SJCRH30 (cell line): ENCODE measurements at regions not wholly inside any gene's neighbourhood (a gene's known extent, or its start where the extent isn't known, plus 50 kb on each side); places are given as distances from the start of the nearest gene placed in this dataset.
A peak's percentile ranks its signal among the peaks of the same experiment; 100 is the strongest.
"Not testable (repeated sequence)": the region's sequence is repeated elsewhere in the genome, so short reads cannot be mapped to it uniquely, and the experiment has no call there.

Experiments used
- DNase-seq, 2 experiments: peaks; one replicate each; pipeline ENCODE4 v3.0.0-alpha.2; 2015 to 2020
- H3K27ac ChIP-seq: fragments of 250-450 bp; sonication (Bioruptor Pico); 2 replicates; pipeline ENCODE4 v1.5.1; 2020; ENCODE audit warnings: mild to moderate bottlenecking, moderate library complexity
- H3K27me3 ChIP-seq: fragments of 250-450 bp; sonication (Bioruptor Pico); 2 replicates; pipeline ENCODE4 v1.5.1; 2020; ENCODE audit warnings: mild to moderate bottlenecking, moderate library complexity
- H3K36me3 ChIP-seq: fragments of 250-450 bp; sonication (Bioruptor Pico); 2 replicates; pipeline ENCODE4 v1.5.1; 2020; ENCODE audit warnings: mild to moderate bottlenecking, moderate library complexity
- H3K4me1 ChIP-seq: fragments of 250-450 bp; sonication (Bioruptor Pico); 2 replicates; pipeline ENCODE4 v1.5.1; 2020; ENCODE audit warnings: mild to moderate bottlenecking, moderate library complexity
- H3K4me3 ChIP-seq: fragments of 250-450 bp; sonication (Bioruptor Pico); 2 replicates; pipeline ENCODE4 v1.5.1; 2020; ENCODE audit warnings: mild to moderate bottlenecking, moderate library complexity
- H3K9me3 ChIP-seq: fragments of 250-450 bp; sonication (Bioruptor Pico); replicated peaks from 2 replicates; pipeline ENCODE4 v1.5.1; 2020; ENCODE audit warnings: mild to moderate bottlenecking, moderate library complexity

DNA sequence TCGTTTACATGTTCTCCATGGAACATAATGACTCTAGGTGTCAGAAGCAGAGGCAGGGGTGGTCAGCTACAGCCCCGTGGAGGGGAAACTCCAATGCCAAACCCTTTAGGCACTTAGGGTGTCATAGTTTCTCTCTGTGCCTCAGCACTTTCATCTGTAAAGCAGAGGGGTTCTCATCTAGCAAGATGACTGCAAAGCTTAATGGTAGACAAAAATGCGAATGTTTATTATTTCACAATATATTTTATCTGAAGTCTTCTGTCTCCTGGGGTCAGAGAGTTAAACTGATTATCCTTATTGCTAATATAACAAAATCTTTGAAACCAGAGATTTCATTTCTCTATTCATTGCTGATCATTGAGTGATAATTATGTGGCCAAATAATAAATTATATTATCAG lies 522.5 kb downstream of the TSN start:
- no peaks in the 10 kb centered on the region for H3K27me3 ChIP-seq
- H3K9me3 ChIP-seq = no peaks in the 10 kb centered on the region
- DNase-seq = no peak
- no peak overlapping the region for H3K4me3 ChIP-seq
- H3K4me1 ChIP-seq = no peaks in the 10 kb centered on the region
- no peaks in the 10 kb centered on the region for H3K36me3 ChIP-seq
- no peak overlapping the region for H3K27ac ChIP-seq

DNA sequence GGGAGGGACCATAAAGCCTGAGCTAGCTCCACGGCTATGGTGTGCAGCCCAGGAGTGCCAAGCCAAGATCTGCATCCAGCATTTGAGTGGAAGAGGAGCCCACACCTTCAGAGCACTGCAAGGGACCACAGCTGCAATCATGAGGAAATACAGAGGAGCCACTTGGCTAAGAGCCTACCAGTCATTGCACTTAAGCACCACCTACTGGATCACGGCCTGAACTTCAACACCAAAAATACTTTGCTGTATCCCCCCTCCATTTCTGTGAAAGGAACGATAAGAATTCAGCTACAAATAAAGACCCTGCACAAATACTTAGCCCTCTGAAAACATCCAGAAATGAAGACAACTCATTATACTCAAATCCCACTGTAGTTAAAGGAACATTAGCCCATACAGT lies 545.3 kb downstream of the TSN start:
- no peaks in the 10 kb centered on the region for H3K36me3 ChIP-seq
- H3K27me3 ChIP-seq = 0 out of 2 replicates have a peak, but pooled peaks cover 4% of the 10 kb centered on the region
- H3K4me3 ChIP-seq = no peak overlapping the region
- DNase-seq = peak in 1 of 2 experiments; percentile 9
- H3K9me3 ChIP-seq = 0 out of 2 replicates have a peak, but pooled peaks cover 3% of the 10 kb centered on the region
- no peak overlapping the region for H3K27ac ChIP-seq
- no peaks in the 10 kb centered on the region for H3K4me1 ChIP-seq

DNA sequence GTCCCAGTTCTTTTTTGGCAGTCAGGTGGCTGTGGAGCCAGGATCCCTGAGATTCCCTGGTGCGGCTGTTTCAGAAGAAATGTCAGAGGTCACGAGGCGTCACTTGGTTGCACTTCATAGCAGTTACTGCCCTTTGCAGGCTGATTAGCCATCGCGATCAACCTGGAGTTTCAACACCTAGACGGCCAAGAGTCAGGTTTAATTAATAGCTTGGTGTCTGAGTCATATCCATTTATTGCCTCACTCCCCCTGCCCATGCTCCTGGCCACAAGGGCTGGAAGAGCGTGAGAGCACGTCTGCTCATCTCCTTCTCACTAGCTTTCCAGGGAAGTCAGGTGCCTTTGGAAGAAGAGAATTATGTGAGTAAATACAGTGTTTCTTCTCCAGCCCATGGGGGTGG lies 552.3 kb downstream of the TSN start:
- no peaks in the 10 kb centered on the region for H3K36me3 ChIP-seq
- H3K9me3 ChIP-seq = no peaks in the 10 kb centered on the region
- H3K27me3 ChIP-seq = no peaks in the 10 kb centered on the region
- no peaks in the 10 kb centered on the region for H3K4me1 ChIP-seq
- no peak for DNase-seq
- H3K27ac ChIP-seq = no peak overlapping the region
- no peak overlapping the region for H3K4me3 ChIP-seq

DNA sequence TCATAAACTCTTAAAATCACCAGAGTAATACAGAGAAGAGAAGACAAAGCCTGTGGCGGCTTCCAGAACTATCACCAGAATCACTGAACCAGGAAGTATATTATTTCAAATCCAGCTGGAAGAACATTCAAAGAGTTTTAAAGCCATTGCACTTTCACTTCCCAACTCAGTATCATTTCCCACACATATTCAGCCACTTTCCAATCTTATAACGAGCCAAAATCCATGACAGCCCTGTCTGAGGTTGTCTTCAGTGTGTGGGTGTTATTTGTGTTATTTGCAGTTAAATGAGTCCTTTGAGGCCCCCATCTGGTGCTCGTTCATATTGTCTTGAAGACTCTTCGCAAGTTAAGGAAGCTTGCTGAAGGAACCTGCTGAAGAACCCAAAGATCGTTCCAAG lies 559.9 kb downstream of the TSN start:
- no peaks in the 10 kb centered on the region for H3K9me3 ChIP-seq
- H3K4me1 ChIP-seq = no peaks in the 10 kb centered on the region
- H3K4me3 ChIP-seq = no peak overlapping the region
- no peak overlapping the region for H3K27ac ChIP-seq
- no peak for DNase-seq
- H3K36me3 ChIP-seq = no peaks in the 10 kb centered on the region
- no peaks in the 10 kb centered on the region for H3K27me3 ChIP-seq

DNA sequence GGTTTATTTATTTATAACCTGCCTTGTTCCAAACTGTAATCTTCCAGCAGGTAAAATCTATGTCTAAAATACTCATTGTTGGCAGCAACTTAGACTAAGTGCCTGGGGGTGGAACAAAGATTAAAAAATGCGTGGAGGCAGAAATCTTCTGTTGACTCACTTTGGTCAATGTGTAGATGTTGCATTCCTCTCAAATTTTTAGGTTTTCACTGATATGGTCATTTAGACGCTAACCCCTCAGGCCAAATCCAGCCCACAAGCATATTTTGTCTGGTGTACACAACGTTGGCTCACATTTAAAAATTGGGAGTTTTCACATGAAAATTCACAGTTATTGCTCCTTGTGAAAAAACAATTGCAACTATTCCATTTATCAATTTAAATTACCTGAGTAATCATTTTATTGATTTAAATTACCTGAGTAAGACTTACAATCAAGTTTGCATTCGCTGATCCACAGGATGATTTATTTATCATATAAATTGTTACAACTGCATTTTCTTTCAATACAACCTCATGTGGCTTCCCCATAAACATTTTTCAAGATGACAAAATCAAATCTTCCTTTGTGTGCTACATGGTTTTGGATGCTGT lies 564.2 kb downstream of the TSN start:
- H3K27ac ChIP-seq = no peak overlapping the region
- H3K9me3 ChIP-seq = no peaks in the 10 kb centered on the region
- no peak overlapping the region for H3K4me3 ChIP-seq
- H3K36me3 ChIP-seq = no peaks in the 10 kb centered on the region
- no peak for DNase-seq
- H3K27me3 ChIP-seq = no peaks in the 10 kb centered on the region
- no peaks in the 10 kb centered on the region for H3K4me1 ChIP-seq

DNA sequence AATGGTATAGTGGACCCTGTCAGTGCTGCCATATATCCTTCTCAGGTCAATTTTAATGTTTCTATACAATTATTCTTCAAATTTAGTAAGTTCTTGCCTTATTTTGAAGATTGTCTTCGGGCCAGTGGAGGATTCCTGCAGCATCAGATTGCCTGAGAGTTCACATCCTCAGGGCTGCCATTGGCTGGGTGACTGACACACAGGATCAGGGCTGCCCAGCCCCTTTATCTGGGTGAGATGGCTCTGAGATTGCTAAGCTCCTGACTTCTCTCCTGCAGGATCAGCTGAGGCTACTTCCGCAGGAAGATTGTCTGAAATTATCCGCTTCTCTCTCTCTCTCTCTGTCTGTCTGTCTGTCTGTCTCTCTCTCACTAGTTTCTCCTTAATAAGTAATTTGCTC lies 567.4 kb downstream of the TSN start:
- no peaks in the 10 kb centered on the region for H3K36me3 ChIP-seq
- no peaks in the 10 kb centered on the region for H3K9me3 ChIP-seq
- no peak overlapping the region for H3K27ac ChIP-seq
- no peak for DNase-seq
- no peaks in the 10 kb centered on the region for H3K4me1 ChIP-seq
- H3K27me3 ChIP-seq = no peaks in the 10 kb centered on the region
- no peak overlapping the region for H3K4me3 ChIP-seq

DNA sequence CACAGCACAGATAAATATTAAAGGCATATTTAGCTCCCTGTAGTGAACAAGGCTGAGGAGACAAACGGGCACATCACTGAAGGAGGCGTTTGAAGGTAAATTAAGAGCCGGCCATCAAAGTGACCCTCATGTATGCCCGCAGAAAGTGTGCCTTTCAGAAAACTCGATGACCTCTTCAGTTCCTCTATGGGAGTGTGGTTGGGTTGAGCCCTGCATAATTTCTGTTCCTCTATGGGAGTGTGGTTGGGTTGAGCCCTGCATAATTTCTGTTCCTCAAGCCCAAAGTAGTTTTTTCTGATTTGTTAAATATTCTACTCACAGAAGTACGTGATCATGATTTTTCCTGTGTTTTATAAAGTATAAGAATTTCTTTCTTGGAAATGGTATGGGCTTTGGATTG lies 568.5 kb downstream of the TSN start:
- Histone ChIP-seq H3K9me3 (no peaks in the 10 kb centered on the region), H3K36me3 (no peaks in the 10 kb centered on the region)

DNA sequence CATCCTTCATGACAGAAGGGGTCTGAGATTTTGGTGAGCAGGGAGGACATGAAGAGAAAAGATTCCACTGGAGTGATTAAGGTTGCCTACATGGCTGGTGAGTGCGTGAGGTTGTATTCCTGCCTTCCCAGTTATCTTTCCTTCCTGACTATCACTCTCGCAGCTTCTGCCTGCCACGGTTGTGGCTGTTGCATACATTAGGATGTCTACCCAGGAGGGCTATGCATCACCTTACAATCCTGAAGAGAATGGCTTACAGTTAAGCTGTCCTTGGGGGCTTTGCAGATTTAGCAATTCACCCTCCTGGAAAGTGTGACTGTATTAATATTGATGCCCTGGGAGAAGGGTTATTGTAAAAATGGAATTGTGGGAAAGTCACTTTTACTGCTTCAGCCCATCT lies 571.0 kb downstream of the TSN start:
- H3K36me3 ChIP-seq = no peaks in the 10 kb centered on the region
- no peaks in the 10 kb centered on the region for H3K27me3 ChIP-seq
- H3K4me1 ChIP-seq = no peaks in the 10 kb centered on the region
- H3K9me3 ChIP-seq = no peaks in the 10 kb centered on the region
- no peak overlapping the region for H3K4me3 ChIP-seq
- H3K27ac ChIP-seq = no peak overlapping the region
- DNase-seq = no peak

More for the DNA sequence above, 568.5 kb downstream of the TSN start:
- Histone ChIP-seq H3K27me3 (no peaks in the 10 kb centered on the region), H3K4me3 (no peak overlapping the region), H3K27ac (no peak overlapping the region), H3K4me1 (no peaks in the 10 kb centered on the region)
- no peak for DNase-seq

DNA sequence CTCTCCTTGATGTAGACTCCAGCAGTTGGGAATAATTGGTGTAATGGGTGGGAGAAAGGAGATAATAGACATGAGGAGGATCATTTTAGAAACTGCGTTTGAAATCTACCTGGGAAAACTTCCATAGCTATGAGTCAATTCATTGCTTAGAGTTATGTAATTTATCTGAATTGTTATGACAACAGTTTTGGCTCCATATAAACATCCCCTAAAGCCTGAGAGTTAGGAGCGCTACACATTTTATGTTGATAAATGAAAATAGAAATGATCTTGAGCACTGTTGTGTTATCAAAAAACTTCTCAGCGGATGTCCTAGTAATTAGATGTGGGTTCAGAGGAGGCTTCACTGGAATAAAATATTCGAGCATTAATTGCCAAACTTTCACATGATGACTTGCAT lies 573.4 kb downstream of the TSN start:
- H3K9me3 ChIP-seq = no peaks in the 10 kb centered on the region
- H3K36me3 ChIP-seq = no peaks in the 10 kb centered on the region
- H3K27me3 ChIP-seq = no peaks in the 10 kb centered on the region
- no peak overlapping the region for H3K4me3 ChIP-seq
- DNase-seq = no peak
- H3K27ac ChIP-seq = no peak overlapping the region
- H3K4me1 ChIP-seq = no peaks in the 10 kb centered on the region

DNA sequence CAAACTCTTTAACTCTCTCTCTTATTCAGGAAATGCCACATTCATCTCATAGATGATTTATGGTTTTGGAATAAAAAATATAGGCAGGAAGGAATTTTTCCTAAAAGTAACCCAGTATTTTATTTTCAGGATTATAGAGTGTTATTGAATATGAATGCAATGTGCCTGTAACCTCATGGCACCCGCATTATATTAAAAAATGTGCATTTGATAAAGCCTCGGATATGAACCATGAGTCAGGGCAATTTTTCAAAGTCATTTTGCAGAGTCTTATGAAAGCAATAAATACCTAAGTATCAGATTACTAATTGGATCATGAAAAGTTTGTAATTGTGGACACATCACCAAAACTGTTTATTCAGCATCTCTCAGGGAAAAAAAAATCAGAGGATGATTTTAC lies 573.8 kb downstream of the TSN start:
- DNase-seq = no peak
- H3K36me3 ChIP-seq = no peaks in the 10 kb centered on the region
- H3K9me3 ChIP-seq = no peaks in the 10 kb centered on the region
- no peaks in the 10 kb centered on the region for H3K4me1 ChIP-seq
- H3K27ac ChIP-seq = no peak overlapping the region
- no peaks in the 10 kb centered on the region for H3K27me3 ChIP-seq
- H3K4me3 ChIP-seq = no peak overlapping the region

DNA sequence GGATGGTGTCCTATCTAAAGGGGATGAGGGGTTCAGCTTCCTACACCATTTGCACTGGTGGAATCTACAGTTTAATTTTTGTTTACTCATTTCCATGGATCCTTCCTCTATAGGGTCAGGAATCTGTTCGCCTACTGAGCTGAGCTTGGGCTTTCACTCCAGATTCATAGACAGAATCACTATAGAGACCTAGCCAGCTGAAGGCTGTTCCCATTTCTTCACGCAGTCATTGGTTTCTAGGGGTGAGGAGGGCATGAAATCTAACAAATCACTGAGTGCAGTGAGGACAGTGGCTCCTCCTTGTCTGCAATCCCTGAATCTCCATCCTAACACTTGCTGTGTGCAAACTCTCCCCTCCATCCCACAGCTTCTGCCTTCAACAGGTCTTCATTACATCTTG lies 578.5 kb downstream of the TSN start:
- DNase-seq = no peak
- no peaks in the 10 kb centered on the region for H3K27me3 ChIP-seq
- H3K4me1 ChIP-seq = no peaks in the 10 kb centered on the region
- no peak overlapping the region for H3K27ac ChIP-seq
- no peak overlapping the region for H3K4me3 ChIP-seq
- H3K36me3 ChIP-seq = no peaks in the 10 kb centered on the region
- H3K9me3 ChIP-seq = no peaks in the 10 kb centered on the region

DNA sequence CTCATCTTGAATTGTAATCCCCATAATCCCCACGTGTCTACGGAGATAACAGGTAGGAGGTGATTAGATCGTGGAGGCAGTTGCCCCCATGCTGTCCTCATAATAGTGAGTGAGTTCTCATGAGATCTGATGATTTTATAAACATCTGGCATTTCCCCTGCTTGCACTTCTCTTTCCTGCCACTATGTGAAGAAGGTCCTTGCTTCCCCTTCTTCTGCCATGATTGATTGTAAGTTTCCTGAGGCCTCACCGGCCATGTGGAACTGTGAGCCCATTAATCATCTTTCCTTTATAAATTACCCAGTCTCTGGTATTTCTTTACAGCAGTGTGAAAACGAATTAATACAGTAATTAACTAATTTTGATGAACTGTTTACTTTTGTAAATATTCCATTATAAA lies 582.5 kb downstream of the TSN start:
- H3K9me3 ChIP-seq = no peaks in the 10 kb centered on the region
- H3K27ac ChIP-seq = no peak overlapping the region
- no peak for DNase-seq
- no peaks in the 10 kb centered on the region for H3K27me3 ChIP-seq
- H3K36me3 ChIP-seq = no peaks in the 10 kb centered on the region
- H3K4me1 ChIP-seq = no peaks in the 10 kb centered on the region
- no peak overlapping the region for H3K4me3 ChIP-seq

DNA sequence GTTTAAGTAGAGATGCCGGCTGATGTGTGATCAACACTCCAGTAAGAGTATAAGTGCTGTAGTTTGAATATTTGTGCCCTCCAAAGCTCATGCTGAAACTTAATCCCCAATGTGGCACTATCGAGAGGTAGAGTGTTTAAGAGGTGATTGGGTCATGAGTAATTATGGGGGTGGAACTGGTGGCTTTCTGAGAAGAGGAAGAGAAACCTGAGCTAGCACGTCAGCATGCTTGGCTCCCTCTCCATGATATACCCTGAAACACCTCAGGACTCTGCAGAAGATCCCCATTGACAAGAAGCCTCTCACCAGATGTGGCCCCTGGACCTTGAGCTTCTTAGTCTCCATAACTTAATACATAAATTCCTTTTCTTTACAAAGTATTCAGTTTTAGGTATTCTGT lies 584.8 kb downstream of the TSN start:
- no peak overlapping the region for H3K4me3 ChIP-seq
- H3K9me3 ChIP-seq = no peaks in the 10 kb centered on the region
- no peak for DNase-seq
- no peaks in the 10 kb centered on the region for H3K36me3 ChIP-seq
- H3K4me1 ChIP-seq = no peaks in the 10 kb centered on the region
- H3K27ac ChIP-seq = no peak overlapping the region
- H3K27me3 ChIP-seq = no peaks in the 10 kb centered on the region

DNA sequence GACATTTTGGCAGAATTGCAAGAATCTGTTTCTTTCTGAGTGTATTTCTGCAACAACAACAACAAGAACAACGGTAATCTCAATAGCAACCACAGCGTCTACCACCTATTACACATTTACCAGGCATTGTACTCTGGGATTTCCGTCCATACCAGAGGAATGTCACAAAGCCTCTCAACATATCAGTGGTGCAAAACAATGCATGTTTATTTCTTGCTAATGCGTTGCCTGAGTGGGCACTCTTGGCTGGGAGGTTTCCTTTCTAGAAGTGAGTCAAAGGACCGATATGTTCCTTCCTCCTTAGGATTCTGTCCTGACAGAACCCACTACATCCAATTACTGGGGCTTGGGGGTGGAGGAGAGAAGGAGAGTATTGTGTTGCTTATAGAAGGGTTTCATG lies 585.6 kb downstream of the TSN start:
- no peaks in the 10 kb centered on the region for H3K36me3 ChIP-seq
- H3K4me1 ChIP-seq = no peaks in the 10 kb centered on the region
- H3K4me3 ChIP-seq = no peak overlapping the region
- H3K27ac ChIP-seq = no peak overlapping the region
- H3K27me3 ChIP-seq = no peaks in the 10 kb centered on the region
- DNase-seq = no peak
- H3K9me3 ChIP-seq = no peaks in the 10 kb centered on the region

DNA sequence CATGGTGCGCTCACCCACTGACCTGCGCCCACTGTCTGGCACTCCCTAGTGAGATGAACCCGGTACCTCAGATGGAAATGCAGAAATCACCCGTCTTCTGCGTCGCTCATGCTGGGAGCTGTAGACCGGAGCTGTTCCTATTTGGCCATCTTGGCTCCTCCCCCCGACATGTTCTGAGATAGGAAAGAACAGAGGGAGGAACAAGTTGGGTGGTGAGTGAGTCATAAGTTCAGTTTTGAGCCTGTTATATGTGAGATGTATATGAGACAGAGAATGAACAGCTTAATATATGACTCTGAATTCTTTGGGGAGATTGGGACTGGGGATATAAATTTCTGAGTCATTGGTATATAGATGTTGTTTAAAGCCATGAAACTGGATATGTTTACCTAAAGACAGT lies 596.7 kb downstream of the TSN start:
- not testable (repeated sequence) for H3K27me3 ChIP-seq, H3K4me3 ChIP-seq, H3K9me3 ChIP-seq, H3K36me3 ChIP-seq, DNase-seq, H3K27ac ChIP-seq, H3K4me1 ChIP-seq

DNA sequence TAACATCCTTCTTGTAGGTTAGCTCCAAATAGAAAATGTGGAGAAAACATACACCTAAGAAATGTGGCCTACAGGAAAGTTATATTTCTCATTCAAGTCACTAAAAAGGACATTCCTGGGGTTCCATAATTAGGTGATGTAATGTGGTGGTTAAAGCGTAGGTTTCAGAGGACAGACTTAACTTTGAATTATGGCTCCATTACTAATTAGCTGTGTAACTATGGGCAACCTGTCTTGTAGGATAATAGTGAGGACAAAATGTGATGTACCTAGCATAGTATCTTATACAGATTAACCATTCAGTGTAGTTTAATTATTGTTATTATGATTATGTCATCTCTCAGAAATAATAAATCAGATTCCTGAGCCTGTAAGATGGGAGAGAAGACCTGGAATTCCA lies 602.5 kb downstream of the TSN start:
- Histone ChIP-seq H3K36me3 (no peaks in the 10 kb centered on the region), H3K9me3 (no peaks in the 10 kb centered on the region), H3K4me1 (no peaks in the 10 kb centered on the region), H3K4me3 (no peak overlapping the region), H3K27ac (no peak overlapping the region), H3K27me3 (0 out of 2 replicates have a peak, but pooled peaks cover 4% of the 10 kb centered on the region)
- no peak for DNase-seq
